ENCODE measurements at regions not wholly inside any gene's neighbourhood (a gene's known extent, or its start where the extent isn't known, plus 50 kb on each side); places are given as distances from the start of the nearest gene placed in this dataset.

DNA sequence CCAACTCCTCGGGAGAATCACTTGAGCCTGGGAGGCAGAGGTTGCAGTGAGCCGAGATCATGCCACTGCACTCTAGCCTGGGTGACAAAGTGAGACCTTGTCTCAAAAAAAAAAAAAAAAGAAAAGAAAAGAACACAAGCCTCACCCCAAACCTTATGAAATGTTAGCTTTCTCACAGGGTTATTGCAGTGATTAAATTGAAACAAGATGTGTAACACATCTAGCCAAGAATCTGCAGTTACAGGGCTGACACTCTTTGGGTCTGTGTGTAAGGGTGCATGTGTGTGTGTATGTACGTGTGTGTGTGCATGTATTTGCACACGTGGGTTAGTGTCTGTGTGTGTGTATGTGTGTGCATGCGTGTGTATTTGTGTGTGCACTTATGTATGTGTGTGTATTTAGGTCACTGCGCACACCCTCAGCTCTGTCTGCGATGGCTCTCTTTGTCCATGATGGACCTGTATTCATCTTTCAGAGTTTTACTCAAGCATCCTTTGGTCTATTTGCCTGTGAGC lies 336.3 kb downstream of the UQCRFS1 start:
- Histone ChIP-seq H3K9me3 (no peaks in the 10 kb centered on the region), H3K4me3 (no peak overlapping the region), H3K36me3 (no peaks in the 10 kb centered on the region), H3K27me3 (no peaks in the 10 kb centered on the region), H3K27ac (no peak overlapping the region), H3K4me1 (no peaks in the 10 kb centered on the region)
- TF ChIP-seq, protein P1, sequence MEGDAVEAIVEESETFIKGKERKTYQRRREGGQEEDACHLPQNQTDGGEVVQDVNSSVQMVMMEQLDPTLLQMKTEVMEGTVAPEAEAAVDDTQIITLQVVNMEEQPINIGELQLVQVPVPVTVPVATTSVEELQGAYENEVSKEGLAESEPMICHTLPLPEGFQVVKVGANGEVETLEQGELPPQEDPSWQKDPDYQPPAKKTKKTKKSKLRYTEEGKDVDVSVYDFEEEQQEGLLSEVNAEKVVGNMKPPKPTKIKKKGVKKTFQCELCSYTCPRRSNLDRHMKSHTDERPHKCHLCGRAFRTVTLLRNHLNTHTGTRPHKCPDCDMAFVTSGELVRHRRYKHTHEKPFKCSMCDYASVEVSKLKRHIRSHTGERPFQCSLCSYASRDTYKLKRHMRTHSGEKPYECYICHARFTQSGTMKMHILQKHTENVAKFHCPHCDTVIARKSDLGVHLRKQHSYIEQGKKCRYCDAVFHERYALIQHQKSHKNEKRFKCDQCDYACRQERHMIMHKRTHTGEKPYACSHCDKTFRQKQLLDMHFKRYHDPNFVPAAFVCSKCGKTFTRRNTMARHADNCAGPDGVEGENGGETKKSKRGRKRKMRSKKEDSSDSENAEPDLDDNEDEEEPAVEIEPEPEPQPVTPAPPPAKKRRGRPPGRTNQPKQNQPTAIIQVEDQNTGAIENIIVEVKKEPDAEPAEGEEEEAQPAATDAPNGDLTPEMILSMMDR (IDR thresholded peaks at IDR 0.05), result no peak
- ATAC-seq (no peak), DNase-seq (no peak)
- intact Hi-C loops (cut with DNase I), result no loop called here

DNA sequence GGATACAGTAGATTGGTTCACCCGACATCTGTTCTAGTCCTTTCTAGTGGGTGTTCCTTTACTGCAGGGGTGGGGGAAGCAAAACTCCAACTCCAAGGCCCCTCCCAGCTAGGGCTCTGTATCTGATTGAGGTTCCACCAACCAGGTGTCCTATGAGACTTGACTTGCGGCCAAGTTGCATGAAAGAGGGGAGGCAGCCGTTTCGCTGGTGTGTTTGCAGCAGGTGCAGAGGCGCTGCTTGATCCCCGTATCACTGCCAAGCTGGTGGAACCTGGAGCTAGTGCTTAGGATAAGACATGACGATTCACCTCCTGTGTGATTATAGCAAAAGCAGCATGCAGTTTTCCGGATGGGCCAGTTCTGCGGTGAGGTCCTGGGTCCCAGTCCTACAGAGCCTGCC lies 338.2 kb downstream of the UQCRFS1 start:
- Histone ChIP-seq H3K36me3 (no peaks in the 10 kb centered on the region), H3K9me3 (no peaks in the 10 kb centered on the region), H3K27ac (no peak overlapping the region), H3K27me3 (no peaks in the 10 kb centered on the region), H3K4me3 (no peak overlapping the region), H3K4me1 (no peaks in the 10 kb centered on the region)
- TF ChIP-seq, protein P1 (IDR thresholded peaks at IDR 0.05), result no peak
- DNase-seq (no peak), ATAC-seq (no peak)
- intact Hi-C loops (cut with DNase I), result no loop called here

DNA sequence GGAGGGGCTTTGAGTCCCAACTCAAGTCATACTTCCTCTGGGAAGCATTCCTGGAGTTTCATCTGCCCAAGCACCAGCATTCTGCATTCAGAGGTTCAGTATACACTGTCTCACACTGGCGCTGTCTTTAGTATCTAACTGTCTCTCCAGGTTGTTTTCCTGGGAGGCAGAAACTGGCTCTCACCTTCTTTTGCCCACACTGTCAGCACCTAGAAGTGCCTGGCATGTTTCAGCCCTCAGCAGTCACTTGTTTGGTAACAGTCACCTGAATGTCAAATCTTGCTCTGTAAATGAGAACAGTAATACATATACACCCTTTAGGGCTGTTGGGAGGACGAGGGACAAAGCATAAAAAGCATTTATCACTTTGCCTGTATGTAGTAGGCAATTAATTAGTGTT lies 339.6 kb downstream of the UQCRFS1 start:
- Histone ChIP-seq H3K4me1 (no peaks in the 10 kb centered on the region), H3K36me3 (no peaks in the 10 kb centered on the region), H3K4me3 (no peak overlapping the region), H3K27me3 (peaks cover 4% of the 10 kb centered on the region), H3K27ac (no peak overlapping the region), H3K9me3 (no peaks in the 10 kb centered on the region)
- TF ChIP-seq, protein P1 (IDR thresholded peaks at IDR 0.05), result no peak
- intact Hi-C loops (cut with DNase I), result no loop called here
- DNase-seq, result no peak
- ATAC-seq, result no peak

DNA sequence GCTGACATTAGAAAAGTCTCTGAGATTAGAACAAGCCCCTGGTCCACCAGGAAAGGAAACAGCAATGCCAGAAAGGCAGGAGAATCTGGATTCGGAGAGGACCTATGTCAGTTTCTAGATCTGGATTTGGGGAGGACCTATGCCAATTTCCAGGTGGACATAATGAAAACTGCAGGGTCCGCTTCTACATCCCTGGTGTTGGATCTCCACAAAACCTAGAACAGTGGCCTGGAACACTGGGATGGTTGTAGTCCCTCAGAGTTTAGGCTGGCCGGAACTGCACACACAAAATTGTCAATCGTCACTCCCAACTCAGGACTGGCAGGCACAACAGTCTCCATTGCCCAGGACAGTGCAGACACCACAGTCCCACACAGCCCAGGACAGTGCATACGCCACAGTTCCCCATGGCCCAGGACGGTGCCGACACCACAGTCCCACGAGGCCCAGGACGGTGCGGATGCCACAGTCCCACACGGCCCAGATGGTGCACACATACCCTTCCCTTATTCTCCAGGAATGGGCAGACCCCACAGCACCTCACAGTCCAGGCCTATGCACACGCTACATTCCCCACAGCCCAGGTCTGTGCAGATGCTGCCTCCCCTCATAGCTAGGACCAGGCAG lies 341.7 kb downstream of the UQCRFS1 start:
- Histone ChIP-seq H3K27me3 (peaks cover 8% of the 10 kb centered on the region), H3K9me3 (no peaks in the 10 kb centered on the region), H3K36me3 (no peaks in the 10 kb centered on the region), H3K4me3 (no peak overlapping the region), H3K4me1 (no peaks in the 10 kb centered on the region), H3K27ac (no peak overlapping the region)
- ATAC-seq (peak; percentile 21), DNase-seq (no peak)
- intact Hi-C loops (cut with DNase I), result no loop called here
- TF ChIP-seq, protein P1 (IDR thresholded peaks at IDR 0.05), result no peak

DNA sequence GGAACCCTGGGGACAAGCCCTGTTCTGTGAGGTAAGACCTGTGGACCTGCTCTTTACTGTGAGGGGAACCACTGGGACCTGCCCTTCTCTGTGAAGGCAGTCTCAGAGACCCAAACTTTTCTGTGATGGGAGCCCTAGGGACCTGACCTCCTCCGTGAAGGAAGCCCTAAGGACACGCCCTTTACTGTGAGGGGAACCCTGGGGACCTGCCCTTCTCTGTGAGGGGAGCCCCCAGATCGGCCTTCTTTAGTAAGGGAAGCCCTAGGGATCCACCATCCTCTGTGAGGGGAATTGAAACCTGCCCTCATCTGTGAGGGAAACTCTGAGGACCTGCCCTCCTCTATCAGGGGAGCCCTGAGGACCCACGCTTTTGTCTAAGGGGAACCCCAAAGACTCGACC lies 343.5 kb downstream of the UQCRFS1 start:
- Histone ChIP-seq H3K4me3 (no peak overlapping the region), H3K4me1 (no peaks in the 10 kb centered on the region), H3K36me3 (no peaks in the 10 kb centered on the region), H3K27ac (no peak overlapping the region), H3K27me3 (peaks cover 8% of the 10 kb centered on the region), H3K9me3 (no peaks in the 10 kb centered on the region)
- ATAC-seq (no peak), DNase-seq (no peak)
- intact Hi-C loops (cut with DNase I), result no loop called here
- TF ChIP-seq, protein P1 (IDR thresholded peaks at IDR 0.05), result no peak

DNA sequence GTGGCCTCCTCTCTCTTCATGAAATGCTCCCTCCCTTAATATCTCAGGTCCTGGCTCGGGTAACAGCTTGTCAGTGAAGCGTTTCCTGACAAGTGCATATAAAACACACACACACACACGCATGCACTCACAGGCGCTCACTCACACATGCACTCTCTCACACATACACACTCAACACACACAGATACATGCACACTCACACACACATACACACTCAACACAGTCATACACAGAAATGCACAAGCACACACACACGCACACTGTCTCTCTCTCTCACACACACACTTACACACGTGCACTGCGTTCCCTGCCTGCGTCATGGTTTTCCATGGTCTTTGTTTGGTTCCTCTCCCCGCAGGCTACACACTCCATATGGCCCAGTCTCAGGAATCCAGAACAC lies 344.1 kb downstream of the UQCRFS1 start:
- H3K9me3 ChIP-seq, result no peaks in the 10 kb centered on the region
- no peaks in the 10 kb centered on the region for H3K4me1 ChIP-seq
- H3K4me3 ChIP-seq, result no peak overlapping the region
- DNase-seq (no peak), ATAC-seq (no peak)
- H3K36me3 ChIP-seq, result no peaks in the 10 kb centered on the region
- TF ChIP-seq, protein P1 (IDR thresholded peaks at IDR 0.05), result no peak
- peaks cover 8% of the 10 kb centered on the region for H3K27me3 ChIP-seq
- intact Hi-C loops (cut with DNase I), result no loop called here
- no peak overlapping the region for H3K27ac ChIP-seq

Data from upper lobe of right lung (tissue), 1 donor.